MG63 (cell line): ENCODE measurements at regions not wholly inside any gene's neighbourhood (a gene's known extent, or its start where the extent isn't known, plus 50 kb on each side); places are given as distances from the start of the nearest gene placed in this dataset.

Experiments
- DNase-seq: peaks from one replicate; pipeline ENCODE4 v3.0.0-alpha.2; 2020
- H3K27me3 ChIP-seq: fragments of 250-450 bp; sonication (Bioruptor Pico); 2 replicates; pipeline ENCODE4 v1.5.1; 2020; ENCODE audit warnings: mild to moderate bottlenecking, moderate library complexity
- H3K36me3 ChIP-seq: fragments of 250-450 bp; sonication (Bioruptor Pico); 2 replicates; pipeline ENCODE4 v1.5.1; 2020; ENCODE audit warnings: mild to moderate bottlenecking, moderate library complexity
- H3K4me3 ChIP-seq: fragments of 250-450 bp; sonication (Bioruptor Pico); 2 replicates; pipeline ENCODE4 v1.5.1; 2020; ENCODE audit warnings: mild to moderate bottlenecking, moderate library complexity
- H3K9me3 ChIP-seq: fragments of 250-450 bp; sonication (Bioruptor Pico); 2 replicates; pipeline ENCODE4 v1.5.1; 2020; ENCODE audit warnings: mild to moderate bottlenecking, moderate library complexity

DNA sequence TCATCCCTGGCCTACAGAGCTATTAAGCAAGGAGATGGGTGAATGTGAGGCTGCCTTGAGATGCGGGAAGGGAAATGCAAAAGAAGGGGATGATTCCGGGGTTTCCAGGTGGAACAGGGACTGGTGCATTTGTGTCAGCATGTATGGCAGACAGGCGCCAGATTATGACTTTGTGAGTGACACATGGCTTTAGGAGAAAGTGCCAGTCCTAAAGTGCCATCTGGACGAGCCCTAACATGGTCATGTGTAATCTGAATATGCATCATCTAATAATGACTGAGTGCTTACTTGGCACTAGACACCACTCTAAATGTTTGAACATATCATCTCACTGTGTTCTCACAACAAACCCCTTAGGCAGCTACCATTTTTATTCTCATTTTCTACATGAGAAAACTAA lies 195.0 kb upstream of the TSHZ2 start:
- DNase-seq, result no peak
- H3K27me3 ChIP-seq, result no peaks in the 10 kb centered on the region
- H3K36me3 ChIP-seq, result no peaks in the 10 kb centered on the region
- H3K9me3 ChIP-seq, result no peaks in the 10 kb centered on the region
- no peak overlapping the region for H3K4me3 ChIP-seq

DNA sequence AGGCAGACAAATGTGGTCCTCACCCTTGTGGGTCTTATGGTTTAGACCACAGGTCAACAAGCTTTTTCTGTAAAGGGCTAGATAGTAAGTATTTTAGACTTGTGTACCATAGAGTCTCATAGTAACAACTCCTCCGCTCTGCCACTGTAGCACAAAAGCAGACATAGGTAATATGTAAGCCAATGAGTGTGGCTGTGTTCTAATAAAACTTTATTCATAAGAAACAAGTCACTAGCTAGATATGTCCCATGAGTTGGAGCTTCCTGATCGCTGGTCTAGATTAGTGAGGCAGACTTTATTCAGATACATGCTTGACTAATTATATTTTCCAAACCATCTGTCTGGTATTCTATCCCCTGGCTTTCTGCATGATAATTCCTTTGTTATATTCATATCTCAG lies 196.4 kb upstream of the TSHZ2 start:
- no peaks in the 10 kb centered on the region for H3K36me3 ChIP-seq
- no peak overlapping the region for H3K4me3 ChIP-seq
- no peak for DNase-seq
- H3K9me3 ChIP-seq, result no peaks in the 10 kb centered on the region
- H3K27me3 ChIP-seq, result no peaks in the 10 kb centered on the region

DNA sequence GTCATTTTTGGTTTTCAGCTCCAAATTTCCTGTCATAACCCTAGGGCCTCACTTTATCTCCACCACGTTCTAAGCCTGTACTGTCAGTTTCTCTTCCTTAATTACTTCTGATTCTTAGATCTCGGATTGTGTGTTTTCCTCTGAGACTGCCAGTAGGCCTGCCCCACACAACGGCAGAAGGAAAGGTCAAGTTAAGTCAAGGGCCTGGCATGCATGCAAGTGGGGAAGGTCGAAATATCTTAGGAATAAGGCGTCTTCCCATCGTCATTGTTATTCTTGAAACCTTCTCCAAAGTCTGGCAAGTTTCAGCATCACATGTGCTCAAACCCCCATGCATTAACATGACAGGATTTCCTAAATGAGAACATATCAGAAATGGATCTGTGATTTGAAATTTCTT lies 203.5 kb upstream of the TSHZ2 start:
- no peaks in the 10 kb centered on the region for H3K36me3 ChIP-seq
- H3K27me3 ChIP-seq, result no peaks in the 10 kb centered on the region
- H3K9me3 ChIP-seq, result no peaks in the 10 kb centered on the region
- DNase-seq, result no peak
- H3K4me3 ChIP-seq, result no peak overlapping the region

DNA sequence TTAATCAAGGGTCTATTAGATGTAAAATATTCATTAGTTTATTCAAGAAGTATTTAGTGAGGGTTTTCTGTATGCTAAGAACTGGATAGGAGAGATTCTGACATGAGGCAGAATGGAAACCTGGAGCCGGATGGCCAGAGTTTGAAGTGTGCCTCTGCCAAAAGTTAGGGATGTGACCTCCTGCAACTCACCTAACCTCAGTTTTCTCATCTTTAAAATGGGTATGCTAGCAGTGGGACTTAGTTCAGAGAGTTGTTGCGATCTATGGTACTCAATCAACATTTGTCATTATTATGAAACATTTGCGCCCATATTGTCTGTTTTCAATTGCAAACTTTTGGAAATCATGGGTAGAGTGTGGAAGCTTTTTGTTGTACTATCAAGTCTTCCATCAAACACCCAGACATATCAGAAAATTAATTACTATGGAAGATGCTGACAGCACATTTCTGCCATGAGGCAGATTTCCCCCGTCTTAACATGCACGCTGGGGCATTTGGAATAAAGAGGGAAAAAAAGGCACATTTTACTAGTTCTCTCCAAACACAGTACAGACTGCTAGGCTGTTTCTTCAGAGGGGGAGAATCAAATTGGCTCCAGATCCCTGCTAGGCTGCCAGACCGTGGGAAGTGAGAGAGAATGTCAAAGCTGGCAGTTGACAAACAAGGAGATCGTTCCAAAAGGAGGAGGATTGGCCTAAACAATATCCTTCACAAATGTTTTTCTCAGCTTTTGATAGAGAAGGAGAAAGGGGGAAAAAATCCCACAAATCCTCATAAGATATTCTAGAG lies 205.3 kb upstream of the TSHZ2 start:
- no peaks in the 10 kb centered on the region for H3K27me3 ChIP-seq
- no peak overlapping the region for H3K4me3 ChIP-seq
- no peak for DNase-seq

DNA sequence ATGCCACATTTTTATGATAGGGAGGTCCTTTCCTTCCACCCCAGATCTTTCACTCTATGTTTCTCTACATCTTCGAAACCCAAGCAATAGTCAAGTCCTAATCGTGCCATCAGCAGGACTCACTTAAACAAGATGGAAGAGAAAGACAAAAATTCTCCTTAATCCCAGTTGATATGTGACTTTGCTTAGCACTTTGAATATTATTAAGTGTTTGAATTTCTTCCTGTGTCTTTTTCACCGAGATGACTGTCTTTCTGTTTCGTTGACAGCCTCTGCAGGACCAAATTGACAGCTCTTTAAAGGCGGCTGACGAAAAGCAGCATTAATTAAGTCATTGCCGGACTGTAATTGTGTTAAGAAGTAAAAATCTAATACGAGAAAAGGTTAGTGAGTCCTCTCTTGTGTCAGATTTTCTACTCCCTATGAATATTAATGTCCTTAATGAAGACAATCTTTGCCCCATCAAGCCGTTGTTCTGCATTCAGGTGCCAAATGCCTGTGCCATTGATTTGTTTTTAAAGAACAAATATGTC lies 208.8 kb upstream of the TSHZ2 start:
- no peaks in the 10 kb centered on the region for H3K9me3 ChIP-seq
- H3K4me3 ChIP-seq, result no peak overlapping the region
- H3K36me3 ChIP-seq, result no peaks in the 10 kb centered on the region
- no peaks in the 10 kb centered on the region for H3K27me3 ChIP-seq
- DNase-seq, result no peak

More for the DNA sequence above, 205.3 kb upstream of the TSHZ2 start:
- no peaks in the 10 kb centered on the region for H3K9me3 ChIP-seq
- no peaks in the 10 kb centered on the region for H3K36me3 ChIP-seq

DNA sequence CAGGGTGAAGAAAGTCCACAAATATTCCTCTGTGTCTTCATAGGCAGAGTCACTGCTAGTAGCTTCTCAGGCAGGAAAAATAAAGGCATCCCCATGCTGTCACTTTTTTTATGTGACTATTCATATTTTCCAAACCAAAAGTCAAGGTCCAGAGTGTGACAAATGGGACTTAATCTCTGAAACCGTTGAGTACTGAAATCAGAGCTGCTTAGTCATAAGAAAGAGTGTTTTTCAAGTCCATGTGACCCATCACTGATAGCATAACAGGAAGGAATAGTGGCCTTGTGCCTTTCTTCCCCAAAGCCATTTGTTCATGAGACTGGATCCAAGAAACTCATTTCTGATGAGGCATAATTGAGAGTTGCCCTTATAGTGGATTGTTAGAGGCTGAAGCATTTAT lies 210.3 kb upstream of the TSHZ2 start:
- H3K36me3 ChIP-seq, result no peaks in the 10 kb centered on the region
- DNase-seq, result no peak
- no peak overlapping the region for H3K4me3 ChIP-seq
- no peaks in the 10 kb centered on the region for H3K9me3 ChIP-seq
- no peaks in the 10 kb centered on the region for H3K27me3 ChIP-seq

DNA sequence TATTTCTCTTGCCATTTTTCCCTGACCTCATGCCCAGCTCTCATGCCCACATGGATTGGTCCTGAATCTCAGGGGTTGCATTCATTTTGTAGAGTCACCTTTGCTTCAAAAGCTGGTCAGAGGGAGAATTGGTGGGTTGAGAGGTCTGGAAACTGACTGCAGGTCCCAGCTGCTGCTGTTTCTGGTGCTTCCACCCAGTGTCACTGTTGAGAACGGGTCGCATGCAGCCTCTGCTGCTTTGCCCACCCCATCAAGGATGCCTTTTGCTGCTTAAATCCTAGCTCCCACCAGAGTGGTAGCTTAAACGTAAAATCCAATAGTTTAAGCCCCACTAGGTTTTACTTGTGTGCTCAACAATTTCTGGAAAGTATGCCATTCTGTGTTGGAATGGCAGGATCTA lies 211.4 kb upstream of the TSHZ2 start:
- Histone ChIP-seq H3K36me3 (no peaks in the 10 kb centered on the region), H3K9me3 (no peaks in the 10 kb centered on the region), H3K27me3 (no peaks in the 10 kb centered on the region), H3K4me3 (no peak overlapping the region)
- DNase-seq, result no peak

DNA sequence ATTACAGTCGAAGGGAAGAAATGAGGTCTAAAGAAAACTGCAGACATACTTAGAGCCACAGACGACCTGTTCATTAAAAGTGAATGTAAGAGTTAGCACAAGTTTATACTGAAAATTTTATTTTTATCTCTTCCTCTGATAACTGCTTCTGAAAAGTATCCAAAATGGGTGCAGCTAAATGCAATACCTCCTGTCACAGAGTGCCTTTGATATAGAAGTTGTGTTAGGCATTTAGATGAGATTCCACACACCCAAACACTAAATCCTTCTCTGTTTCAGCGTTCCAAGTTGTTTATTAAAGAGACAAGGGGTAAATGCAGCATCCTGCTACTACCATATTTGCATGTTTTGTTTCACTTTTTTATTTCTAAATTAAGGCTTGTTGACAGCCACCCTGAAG lies 214.7 kb upstream of the TSHZ2 start:
- no peaks in the 10 kb centered on the region for H3K9me3 ChIP-seq
- no peaks in the 10 kb centered on the region for H3K27me3 ChIP-seq
- H3K4me3 ChIP-seq, result no peak overlapping the region
- no peaks in the 10 kb centered on the region for H3K36me3 ChIP-seq
- DNase-seq, result no peak

DNA sequence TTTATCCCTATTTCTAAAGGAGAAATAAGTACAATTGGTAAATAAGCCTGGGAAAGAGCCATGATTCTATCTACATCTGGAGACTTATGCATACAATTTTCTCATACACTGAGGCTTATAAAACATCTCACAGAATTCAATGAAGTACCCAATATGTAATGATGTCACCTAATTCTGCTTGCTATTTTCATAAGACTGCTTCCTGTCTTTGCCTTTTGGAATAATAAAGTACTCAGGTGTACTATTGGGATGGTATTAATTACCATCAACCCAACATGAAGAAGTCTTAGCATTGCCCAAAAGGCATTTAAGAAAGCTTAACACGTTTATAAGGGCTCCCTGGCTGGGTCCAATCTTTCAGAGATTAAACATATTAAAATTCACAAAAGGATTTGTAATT lies 216.4 kb upstream of the TSHZ2 start:
- Histone ChIP-seq H3K9me3 (no peaks in the 10 kb centered on the region), H3K27me3 (no peaks in the 10 kb centered on the region), H3K36me3 (no peaks in the 10 kb centered on the region), H3K4me3 (no peak overlapping the region)
- no peak for DNase-seq

DNA sequence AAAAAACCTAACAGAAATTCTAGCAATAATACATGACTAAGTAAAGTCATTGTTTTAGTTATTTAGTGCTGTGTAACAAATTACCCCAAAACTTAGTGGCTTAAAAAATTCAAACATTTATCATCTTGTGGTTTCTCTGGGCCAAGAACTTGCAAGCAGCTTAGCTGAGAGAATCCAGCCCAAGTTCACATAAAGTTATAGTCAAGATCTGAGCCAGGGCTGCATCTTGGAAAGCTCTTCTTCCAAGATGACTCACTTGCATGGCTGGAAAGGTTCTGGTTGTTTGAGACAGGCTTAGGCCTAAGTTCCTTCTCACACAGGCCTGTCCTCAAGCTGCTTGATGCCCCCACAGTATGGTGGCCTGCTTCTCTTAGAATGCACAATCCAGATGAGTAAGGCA lies 217.8 kb upstream of the TSHZ2 start:
- H3K9me3 ChIP-seq, result no peaks in the 10 kb centered on the region
- H3K4me3 ChIP-seq, result no peak overlapping the region
- no peaks in the 10 kb centered on the region for H3K36me3 ChIP-seq
- no peaks in the 10 kb centered on the region for H3K27me3 ChIP-seq
- no peak for DNase-seq

DNA sequence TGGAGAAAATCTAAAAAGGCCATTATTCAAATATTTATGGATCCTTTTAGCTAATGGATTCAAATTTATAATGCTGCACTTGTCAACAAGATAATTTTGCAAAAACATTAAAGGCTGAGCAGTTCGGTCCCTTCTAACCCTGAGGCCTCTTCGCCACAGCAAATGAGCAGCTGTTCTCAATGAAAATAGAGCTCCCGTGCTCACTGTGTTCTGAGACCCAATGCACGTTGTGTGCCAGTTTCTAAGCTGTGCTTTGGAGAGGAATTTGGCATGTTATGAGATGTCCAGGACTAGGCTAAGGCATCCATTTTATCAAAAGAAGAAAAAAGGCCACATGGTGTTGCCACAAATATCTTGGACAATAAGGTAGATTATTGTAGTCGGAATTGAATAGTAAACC lies 220.1 kb upstream of the TSHZ2 start:
- H3K36me3 ChIP-seq, result no peaks in the 10 kb centered on the region
- H3K4me3 ChIP-seq, result no peak overlapping the region
- H3K27me3 ChIP-seq, result no peaks in the 10 kb centered on the region
- no peak for DNase-seq
- no peaks in the 10 kb centered on the region for H3K9me3 ChIP-seq

DNA sequence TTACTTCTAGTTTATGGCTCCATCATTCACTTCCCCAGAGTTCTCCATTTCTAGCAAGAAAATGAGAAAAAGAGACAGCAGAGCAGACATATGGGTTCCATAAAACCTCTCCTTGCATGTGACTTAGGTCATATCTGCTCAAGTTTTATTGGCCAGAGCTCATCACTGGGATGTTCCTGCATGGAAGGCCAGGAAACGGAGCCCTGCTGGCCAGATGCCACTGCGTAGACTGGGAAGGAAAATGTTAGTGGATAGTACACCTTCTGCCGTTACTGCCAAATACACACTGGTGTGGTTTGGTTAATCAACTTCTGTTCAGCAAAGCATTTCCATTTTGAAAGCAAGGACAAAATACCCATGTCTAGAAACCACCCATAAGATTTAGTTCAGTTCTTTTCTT lies 220.6 kb upstream of the TSHZ2 start:
- DNase-seq, result no peak
- Histone ChIP-seq H3K9me3 (no peaks in the 10 kb centered on the region), H3K36me3 (no peaks in the 10 kb centered on the region), H3K4me3 (no peak overlapping the region), H3K27me3 (no peaks in the 10 kb centered on the region)

DNA sequence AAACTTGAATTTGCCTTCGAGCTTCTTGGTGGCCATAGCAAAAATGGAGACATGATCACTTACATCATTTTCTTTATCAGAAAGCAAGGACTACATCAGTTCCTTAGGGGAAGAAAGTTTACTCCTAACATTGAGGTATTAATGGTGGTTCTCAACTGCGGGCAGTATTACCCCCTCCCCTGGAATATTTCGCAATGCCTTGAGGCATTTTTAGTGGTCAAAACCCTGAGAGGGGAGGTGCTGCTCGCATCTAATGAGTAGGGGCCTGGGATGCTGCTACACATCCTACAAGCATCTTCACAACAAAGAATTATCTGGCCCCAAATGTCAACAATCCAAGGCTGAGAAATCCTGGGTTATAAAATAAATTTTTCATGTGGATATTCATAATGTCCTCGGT lies 222.2 kb upstream of the TSHZ2 start:
- Histone ChIP-seq H3K4me3 (no peak overlapping the region), H3K36me3 (no peaks in the 10 kb centered on the region), H3K9me3 (no peaks in the 10 kb centered on the region), H3K27me3 (no peaks in the 10 kb centered on the region)
- no peak for DNase-seq

DNA sequence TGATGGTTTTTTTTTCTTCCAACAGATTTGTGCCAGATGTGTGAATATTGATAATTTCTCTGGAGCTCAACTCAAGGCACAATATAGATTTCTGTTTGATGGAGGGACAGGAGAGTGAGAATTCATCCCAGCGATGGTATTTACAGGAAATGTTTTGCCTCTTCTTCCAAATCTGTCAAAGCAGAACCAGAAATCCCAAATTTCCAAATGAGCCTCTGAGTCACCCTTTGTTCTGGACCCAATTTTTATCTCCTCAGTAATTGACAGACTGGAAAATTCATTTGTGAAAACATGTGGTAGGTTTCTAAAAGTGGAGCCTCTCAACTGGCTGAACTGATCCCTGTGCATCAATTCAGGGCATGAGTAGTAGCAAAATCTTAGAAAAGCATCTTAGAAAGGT lies 223.2 kb upstream of the TSHZ2 start:
- Histone ChIP-seq H3K9me3 (no peaks in the 10 kb centered on the region), H3K27me3 (no peaks in the 10 kb centered on the region), H3K36me3 (no peaks in the 10 kb centered on the region), H3K4me3 (no peak overlapping the region)
- no peak for DNase-seq

DNA sequence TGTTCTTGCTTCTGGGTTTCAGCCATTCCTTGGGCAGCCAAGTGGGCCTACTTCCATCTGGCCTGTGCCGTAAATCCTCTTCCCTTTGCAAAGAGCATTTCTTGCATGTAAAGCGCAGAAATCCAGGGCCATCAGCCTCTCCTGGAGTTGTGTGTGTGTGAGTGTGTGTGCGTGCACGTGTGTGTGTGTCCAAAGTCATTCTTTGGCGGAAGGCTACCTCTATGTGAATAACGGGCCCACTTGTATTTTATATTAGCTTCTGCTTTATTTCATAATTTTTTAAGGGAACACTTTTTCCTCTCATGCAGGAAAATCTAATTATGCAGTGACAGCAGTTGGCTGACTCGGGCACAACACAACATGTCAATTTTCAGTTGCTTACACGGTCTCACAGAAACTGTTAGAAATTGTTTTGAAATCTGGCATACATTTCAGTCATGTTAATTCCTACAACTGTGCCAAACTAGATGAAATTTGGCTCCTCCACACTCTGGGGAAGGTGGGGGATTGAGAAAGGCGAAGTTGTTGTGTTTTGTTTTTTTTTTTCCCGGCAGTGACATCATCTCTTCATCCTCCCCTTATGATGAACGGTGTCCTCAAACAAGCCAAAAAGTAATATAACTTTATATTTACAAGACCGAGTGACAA lies 223.7 kb upstream of the TSHZ2 start:
- Histone ChIP-seq H3K36me3 (no peaks in the 10 kb centered on the region), H3K9me3 (no peaks in the 10 kb centered on the region), H3K4me3 (no peak overlapping the region), H3K27me3 (no peaks in the 10 kb centered on the region)
- DNase-seq, result no peak

DNA sequence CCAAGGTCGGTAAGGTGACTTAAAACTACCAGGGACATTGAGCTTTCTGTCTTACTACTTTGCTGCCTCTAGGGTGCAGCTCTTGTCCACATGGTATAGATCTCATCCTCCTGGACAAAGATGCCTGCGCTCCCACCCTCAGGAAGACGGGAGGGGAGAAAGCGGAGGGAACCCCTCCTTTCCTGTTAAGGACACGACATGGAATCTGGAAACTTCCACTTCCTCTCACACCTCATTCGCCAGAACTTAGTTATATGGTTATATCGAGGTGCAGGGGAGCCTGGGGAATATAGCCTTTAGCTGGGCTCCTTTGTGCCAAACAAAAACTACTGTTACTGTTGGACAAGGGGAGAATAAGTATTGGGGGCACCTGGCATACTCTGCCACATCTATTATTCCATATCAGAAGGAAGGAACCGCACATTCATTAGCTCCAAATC lies 224.3 kb upstream of the TSHZ2 start:
- no peak overlapping the region for H3K4me3 ChIP-seq
- no peak for DNase-seq
- H3K27me3 ChIP-seq, result no peaks in the 10 kb centered on the region
- no peaks in the 10 kb centered on the region for H3K9me3 ChIP-seq
- no peaks in the 10 kb centered on the region for H3K36me3 ChIP-seq

DNA sequence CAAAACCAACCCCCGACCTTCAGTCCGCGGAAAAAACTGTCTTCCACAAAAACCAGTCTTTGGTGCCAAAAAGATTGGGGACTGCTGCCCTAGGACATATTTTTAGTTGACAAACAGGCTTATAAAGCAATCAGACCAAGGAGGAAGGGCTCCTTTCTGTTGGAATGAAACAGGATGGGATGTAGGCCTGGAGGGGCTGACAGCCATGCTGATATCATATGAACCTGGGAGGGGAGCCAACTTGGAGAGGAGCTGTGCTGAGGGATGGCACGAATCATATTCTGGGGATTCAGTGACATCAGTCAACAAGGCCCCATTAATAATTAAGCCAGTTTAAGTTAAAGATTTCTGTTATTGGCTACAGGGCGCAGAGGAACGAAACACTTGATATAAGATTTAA lies 225.4 kb upstream of the TSHZ2 start:
- no peak overlapping the region for H3K4me3 ChIP-seq
- no peaks in the 10 kb centered on the region for H3K27me3 ChIP-seq
- no peak for DNase-seq
- no peaks in the 10 kb centered on the region for H3K9me3 ChIP-seq
- no peaks in the 10 kb centered on the region for H3K36me3 ChIP-seq

DNA sequence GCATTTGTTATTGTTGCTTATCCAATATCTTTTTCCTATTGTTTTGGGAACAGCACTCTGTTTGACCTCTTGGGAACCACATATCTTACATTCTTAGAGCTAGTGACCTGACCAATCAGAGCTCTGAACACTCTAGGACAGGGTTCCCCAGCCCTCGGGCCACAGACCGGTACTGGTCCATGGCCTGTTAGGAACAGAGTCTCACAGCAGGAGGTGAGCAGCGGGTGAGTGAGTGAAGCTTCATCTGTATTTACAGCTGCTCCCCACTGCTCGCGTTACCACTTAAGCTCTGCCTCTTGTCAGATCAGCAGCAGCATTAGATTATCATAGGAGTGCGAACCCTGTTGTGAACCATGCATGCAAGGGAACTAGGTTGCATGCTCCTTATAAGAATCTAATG lies 226.0 kb upstream of the TSHZ2 start:
- no peak for DNase-seq
- no peaks in the 10 kb centered on the region for H3K9me3 ChIP-seq
- no peaks in the 10 kb centered on the region for H3K36me3 ChIP-seq
- no peak overlapping the region for H3K4me3 ChIP-seq
- H3K27me3 ChIP-seq, result no peaks in the 10 kb centered on the region
